Suprapubic skin (tissue), 4 donors: ENCODE measurements at regions not wholly inside any gene's neighbourhood (a gene's known extent, or its start where the extent isn't known, plus 50 kb on each side); places are given as distances from the start of the nearest gene placed in this dataset.

Source experiments
- DNase-seq, 2 donors: peaks; one replicate each; pipeline ENCODE4 v3.0.0-alpha.2; 2019; ENCODE audit warnings: low spot score in 2 of 2
- H3K27ac ChIP-seq: fragments of 200-600 bp; sonication (generic); one replicate; pipeline ENCODE4 v1.5.1; 2019
- H3K27me3 ChIP-seq: fragments of 200-600 bp; sonication (generic); one replicate; pipeline ENCODE4 v1.5.1; 2019
- H3K36me3 ChIP-seq: fragments of 200-600 bp; sonication (generic); one replicate; pipeline ENCODE4 v1.5.1; 2019
- H3K4me1 ChIP-seq: fragments of 200-600 bp; sonication (generic); one replicate; pipeline ENCODE4 v1.5.1; 2019
- H3K4me3 ChIP-seq: fragments of 200-600 bp; sonication (generic); one replicate; pipeline ENCODE4 v1.5.1; 2019; ENCODE audit warnings: mild to moderate bottlenecking
- H3K9me3 ChIP-seq: fragments of 200-600 bp; sonication (generic); one replicate; pipeline ENCODE4 v1.5.1; 2019
- EP300 ChIP-seq: sonication (generic); formaldehyde crosslinking; IDR thresholded peaks from one replicate; pipeline ENCODE4 v1.6.1; 2017; ENCODE audit warnings: antibody characterized with exemption
- POLR2A ChIP-seq, 2 donors: fragments of 450-650 bp; IDR thresholded peaks; one replicate each; pipeline ENCODE4 v1.6.1; 2017; ENCODE audit warnings: antibody characterized with exemption in 2 of 2, mild to moderate bottlenecking in 2 of 2, moderate library complexity in 2 of 2
- POLR2AphosphoS5 ChIP-seq, 3 donors: sonication (generic); formaldehyde crosslinking; IDR thresholded peaks; one replicate each; pipeline ENCODE4 v1.6.1; 2017; ENCODE audit warnings: antibody characterized with exemption in 3 of 3
- WGBS: methylation state at CpG from one replicate; pipeline ENCODE4 v1.1.5; 2018; 5-methylcytosine and 5-hydroxymethylcytosine counted together
- TF ChIP-seq, protein P1 (sequence below), 2 donors: fragments of 200-600 bp in 1 of 2; fragments of 450-650 bp in 1 of 2; sonication (generic) in 1 of 2; IDR thresholded peaks; one replicate each; pipeline ENCODE4 v1.5.1; 2016 to 2019; ENCODE audit warnings: antibody characterized with exemption in 2 of 2, mild to moderate bottlenecking in 1 of 2, moderate library complexity in 1 of 2

GRCh38 chr9:86800681-86801080, 146.6 kb downstream of the GAS1 start:
- Histone ChIP-seq H3K36me3 (no peaks in the 10 kb centered on the region), H3K27ac (no peak overlapping the region), H3K27me3 (no peaks in the 10 kb centered on the region), H3K4me3 (no peak overlapping the region), H3K4me1 (peaks cover 4% of the 10 kb centered on the region), H3K9me3 (no peaks in the 10 kb centered on the region)
- WGBS, result 81% methylated on average over 3 of the region's 3 CpGs
- no peak for TF ChIP-seq EP300
- no peak for TF ChIP-seq POLR2A (IDR thresholded peaks at IDR 0.05)
- no peak for TF ChIP-seq POLR2AphosphoS5 (IDR thresholded peaks at IDR 0.05)
- TF ChIP-seq, protein P1, sequence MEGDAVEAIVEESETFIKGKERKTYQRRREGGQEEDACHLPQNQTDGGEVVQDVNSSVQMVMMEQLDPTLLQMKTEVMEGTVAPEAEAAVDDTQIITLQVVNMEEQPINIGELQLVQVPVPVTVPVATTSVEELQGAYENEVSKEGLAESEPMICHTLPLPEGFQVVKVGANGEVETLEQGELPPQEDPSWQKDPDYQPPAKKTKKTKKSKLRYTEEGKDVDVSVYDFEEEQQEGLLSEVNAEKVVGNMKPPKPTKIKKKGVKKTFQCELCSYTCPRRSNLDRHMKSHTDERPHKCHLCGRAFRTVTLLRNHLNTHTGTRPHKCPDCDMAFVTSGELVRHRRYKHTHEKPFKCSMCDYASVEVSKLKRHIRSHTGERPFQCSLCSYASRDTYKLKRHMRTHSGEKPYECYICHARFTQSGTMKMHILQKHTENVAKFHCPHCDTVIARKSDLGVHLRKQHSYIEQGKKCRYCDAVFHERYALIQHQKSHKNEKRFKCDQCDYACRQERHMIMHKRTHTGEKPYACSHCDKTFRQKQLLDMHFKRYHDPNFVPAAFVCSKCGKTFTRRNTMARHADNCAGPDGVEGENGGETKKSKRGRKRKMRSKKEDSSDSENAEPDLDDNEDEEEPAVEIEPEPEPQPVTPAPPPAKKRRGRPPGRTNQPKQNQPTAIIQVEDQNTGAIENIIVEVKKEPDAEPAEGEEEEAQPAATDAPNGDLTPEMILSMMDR (IDR thresholded peaks at IDR 0.05), result no peak
- no peak for DNase-seq

DNA sequence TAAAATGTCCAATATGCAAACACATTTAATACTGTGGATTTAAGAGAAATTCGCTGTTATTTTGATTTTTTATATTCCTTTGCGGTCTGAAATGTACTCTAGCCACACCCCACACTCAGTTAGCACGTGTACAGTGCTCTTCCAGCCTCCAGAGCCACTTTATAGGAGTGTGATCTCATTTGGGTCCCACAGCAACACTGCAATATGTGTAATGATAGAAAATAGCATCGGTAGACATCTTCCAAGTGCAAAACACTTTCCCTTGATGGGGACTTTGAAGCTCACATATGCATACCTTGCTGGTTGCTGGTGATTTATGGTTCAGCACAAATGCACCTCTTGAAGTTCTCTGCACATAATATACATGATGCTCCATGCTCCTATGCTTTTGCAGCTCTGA, 148.3 kb downstream of the GAS1 start:
- WGBS, result 65% methylated on average over 4 of the region's 4 CpGs
- H3K36me3 ChIP-seq, result no peaks in the 10 kb centered on the region
- no peaks in the 10 kb centered on the region for H3K9me3 ChIP-seq
- H3K27me3 ChIP-seq, result no peaks in the 10 kb centered on the region
- no peak for TF ChIP-seq POLR2A (IDR thresholded peaks at IDR 0.05)
- TF ChIP-seq EP300, result no peak
- TF ChIP-seq POLR2AphosphoS5 (IDR thresholded peaks at IDR 0.05), result no peak
- TF ChIP-seq, protein P1 (IDR thresholded peaks at IDR 0.05), result no peak
- DNase-seq, result no peak
- H3K4me3 ChIP-seq, result no peak overlapping the region
- no peak overlapping the region for H3K27ac ChIP-seq
- peaks cover 7% of the 10 kb centered on the region for H3K4me1 ChIP-seq

DNA sequence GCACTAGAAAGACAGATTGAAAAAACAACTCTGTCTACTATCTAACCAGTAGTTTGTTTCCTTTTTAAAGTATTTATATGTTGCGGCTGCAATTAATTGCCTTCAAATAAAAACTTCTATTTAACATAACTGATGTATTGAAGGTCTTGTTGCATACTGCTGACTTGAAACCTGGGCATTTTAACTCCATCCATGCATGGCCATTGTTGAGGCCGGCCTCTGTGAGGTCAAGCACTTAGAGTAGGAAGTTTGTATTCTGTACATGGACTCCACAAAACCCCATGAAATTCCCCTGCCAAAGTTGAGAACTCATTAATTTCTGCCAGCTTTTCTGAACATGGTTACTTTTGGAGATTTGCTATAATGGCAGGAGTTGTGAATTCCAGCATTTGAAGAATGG, 150.6 kb downstream of the GAS1 start:
- Histone ChIP-seq H3K27me3 (no peaks in the 10 kb centered on the region), H3K36me3 (no peaks in the 10 kb centered on the region), H3K4me3 (no peak overlapping the region), H3K4me1 (peaks cover 7% of the 10 kb centered on the region), H3K27ac (no peak overlapping the region), H3K9me3 (no peaks in the 10 kb centered on the region)
- 86% methylated on average over 2 of the region's 2 CpGs for WGBS
- DNase-seq, result no peak
- TF ChIP-seq EP300 (no peak), POLR2A (IDR thresholded peaks at IDR 0.05) (no peak), POLR2AphosphoS5 (IDR thresholded peaks at IDR 0.05) (no peak)
- TF ChIP-seq, protein P1 (IDR thresholded peaks at IDR 0.05), result no peak

DNA sequence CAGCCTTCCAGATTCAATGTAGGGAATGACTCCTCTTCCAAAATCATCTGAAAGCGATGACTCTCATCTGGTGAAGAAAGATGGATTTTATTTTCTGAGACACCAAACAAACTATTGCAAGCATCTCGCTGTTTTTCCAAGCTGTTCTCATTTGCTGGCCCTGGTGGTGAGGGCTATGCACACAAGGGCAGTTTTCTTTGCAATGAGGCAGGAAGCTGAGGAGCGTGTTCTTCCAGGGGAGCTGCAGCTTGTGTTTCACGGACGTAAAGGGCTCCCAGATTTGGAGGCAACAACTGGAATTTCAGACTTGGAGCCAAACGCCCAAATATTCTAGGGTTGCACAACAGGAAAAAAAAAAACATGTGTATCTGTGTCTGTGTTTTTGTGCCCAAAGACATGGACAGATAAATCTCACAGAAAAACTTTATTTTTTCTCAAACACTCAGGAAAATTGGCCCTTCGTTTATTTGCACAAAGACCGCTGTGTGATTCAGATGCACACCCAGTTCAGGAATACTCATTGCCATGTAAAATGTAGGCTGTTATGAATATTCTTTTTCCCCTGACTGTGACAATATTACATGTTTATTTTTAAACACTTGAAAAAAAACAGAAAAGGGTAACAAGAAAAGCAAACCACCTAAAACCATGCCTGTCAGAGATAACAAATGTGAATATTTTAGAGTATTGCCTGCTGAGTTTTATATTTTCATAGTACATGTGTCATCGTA, 151.3 kb downstream of the GAS1 start:
- Histone ChIP-seq H3K27me3 (no peaks in the 10 kb centered on the region), H3K27ac (peak overlapping the region; percentile 85), H3K4me1 (peaks cover 7% of the 10 kb centered on the region), H3K9me3 (no peaks in the 10 kb centered on the region), H3K36me3 (no peaks in the 10 kb centered on the region), H3K4me3 (peak overlapping the region; percentile 39)
- DNase-seq, result peak in 1 of 2 donors; percentile 79
- 36% methylated on average over 9 of the region's 9 CpGs for WGBS
- TF ChIP-seq POLR2A (IDR thresholded peaks at IDR 0.05) (peak in 1 of 2 donors; percentile 23), EP300 (no peak), POLR2AphosphoS5 (IDR thresholded peaks at IDR 0.05) (peak in 2 of 3 donors; percentile 60 to 76)
- TF ChIP-seq, protein P1 (IDR thresholded peaks at IDR 0.05), result peak; percentile 13 to 31

DNA sequence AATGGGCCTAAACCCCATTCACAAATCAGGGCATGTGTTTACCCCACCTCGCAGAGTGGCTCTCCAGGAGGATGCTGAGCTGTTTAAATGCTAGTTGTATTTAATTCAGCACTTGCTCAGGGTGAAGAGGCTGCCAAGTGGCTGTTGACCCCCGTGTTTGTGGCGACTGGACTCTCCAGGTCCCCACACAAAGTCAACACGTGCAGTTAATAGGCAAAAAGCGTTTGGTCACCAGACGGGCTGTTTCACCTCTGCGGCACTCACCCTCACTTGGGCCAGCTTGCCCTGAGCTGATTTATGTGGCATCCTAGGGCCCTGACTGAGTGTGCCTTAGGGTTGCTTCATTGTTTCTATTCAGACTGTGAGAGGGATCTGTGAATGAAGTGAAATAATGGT, 152.3 kb downstream of the GAS1 start:
- no peaks in the 10 kb centered on the region for H3K36me3 ChIP-seq
- H3K4me1 ChIP-seq, result peaks cover 7% of the 10 kb centered on the region
- H3K4me3 ChIP-seq, result peak overlapping the region; percentile 39
- DNase-seq, result no peak
- no peaks in the 10 kb centered on the region for H3K27me3 ChIP-seq
- TF ChIP-seq POLR2AphosphoS5 (IDR thresholded peaks at IDR 0.05), result no peak
- TF ChIP-seq, protein P1 (IDR thresholded peaks at IDR 0.05), result no peak
- TF ChIP-seq POLR2A (IDR thresholded peaks at IDR 0.05), result no peak
- TF ChIP-seq EP300, result no peak
- 60% methylated on average over 7 of the region's 7 CpGs for whole genome bisulfite sequencing
- peak overlapping the region; percentile 85 for H3K27ac ChIP-seq
- no peaks in the 10 kb centered on the region for H3K9me3 ChIP-seq
